ENCODE measurements at regions not wholly inside any gene's neighbourhood (a gene's known extent, or its start where the extent isn't known, plus 50 kb on each side); places are given as distances from the start of the nearest gene placed in this dataset.

DNA sequence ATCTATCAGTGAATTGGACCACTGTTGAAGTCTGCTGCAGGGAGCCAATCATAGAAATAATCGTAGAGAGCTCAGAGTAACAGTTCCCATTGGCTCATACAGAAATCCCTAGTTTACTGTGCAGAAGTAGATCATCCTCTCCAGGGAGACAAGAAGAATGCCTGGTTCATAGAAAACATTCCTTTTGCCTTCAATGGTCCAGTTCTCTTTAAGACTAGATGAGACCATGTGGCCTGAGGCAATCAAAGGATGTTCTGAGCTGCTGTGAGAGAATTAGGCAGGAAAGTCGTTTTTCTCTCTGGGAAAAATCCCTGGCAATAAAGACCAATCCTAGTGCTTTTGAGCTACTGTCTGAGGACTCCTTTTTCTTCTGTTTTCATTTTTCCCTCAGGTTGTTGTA is 208.4 kb downstream of the CENPW start:
- TF ChIP-seq POLR2A (IDR thresholded peaks at IDR 0.05), result no peak
- Histone ChIP-seq H3K4me1 (no peaks in the 10 kb centered on the region), H3K36me3 (no peaks in the 10 kb centered on the region), H3K9me3 (no peaks in the 10 kb centered on the region), H3K4me3 (no peak overlapping the region), H3K27me3 (no peaks in the 10 kb centered on the region), H3K27ac (no peak overlapping the region)
- intact Hi-C loops (cut with DNase I; ENCODE audit: low total_unique reads), result no loop called here
- DNase-seq, result no peak

DNA sequence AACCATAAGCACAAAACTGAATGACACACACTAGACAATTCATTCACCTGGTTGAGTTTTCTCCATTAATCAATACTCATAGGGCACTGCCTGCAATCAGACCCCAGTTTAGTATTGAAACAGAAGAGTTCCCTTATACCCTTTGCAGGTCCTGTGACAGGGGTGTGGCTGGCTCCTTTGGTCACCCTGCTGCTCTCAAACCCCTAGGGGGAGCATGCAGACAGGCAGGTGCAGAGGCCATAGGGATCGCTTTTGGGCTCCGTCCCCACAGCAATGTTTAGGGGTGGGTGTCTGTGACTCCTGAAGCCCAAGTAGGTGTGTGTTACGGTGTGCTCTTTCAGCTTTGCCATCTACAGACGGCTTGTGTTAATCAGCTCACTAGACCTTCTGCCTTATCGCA is 210.4 kb downstream of the CENPW start:
- Histone ChIP-seq H3K36me3 (no peaks in the 10 kb centered on the region), H3K9me3 (no peaks in the 10 kb centered on the region), H3K27ac (no peak overlapping the region), H3K4me1 (no peaks in the 10 kb centered on the region), H3K4me3 (no peak overlapping the region), H3K27me3 (no peaks in the 10 kb centered on the region)
- intact Hi-C loops (cut with DNase I; ENCODE audit: low total_unique reads), result no loop called here
- TF ChIP-seq, protein P1, sequence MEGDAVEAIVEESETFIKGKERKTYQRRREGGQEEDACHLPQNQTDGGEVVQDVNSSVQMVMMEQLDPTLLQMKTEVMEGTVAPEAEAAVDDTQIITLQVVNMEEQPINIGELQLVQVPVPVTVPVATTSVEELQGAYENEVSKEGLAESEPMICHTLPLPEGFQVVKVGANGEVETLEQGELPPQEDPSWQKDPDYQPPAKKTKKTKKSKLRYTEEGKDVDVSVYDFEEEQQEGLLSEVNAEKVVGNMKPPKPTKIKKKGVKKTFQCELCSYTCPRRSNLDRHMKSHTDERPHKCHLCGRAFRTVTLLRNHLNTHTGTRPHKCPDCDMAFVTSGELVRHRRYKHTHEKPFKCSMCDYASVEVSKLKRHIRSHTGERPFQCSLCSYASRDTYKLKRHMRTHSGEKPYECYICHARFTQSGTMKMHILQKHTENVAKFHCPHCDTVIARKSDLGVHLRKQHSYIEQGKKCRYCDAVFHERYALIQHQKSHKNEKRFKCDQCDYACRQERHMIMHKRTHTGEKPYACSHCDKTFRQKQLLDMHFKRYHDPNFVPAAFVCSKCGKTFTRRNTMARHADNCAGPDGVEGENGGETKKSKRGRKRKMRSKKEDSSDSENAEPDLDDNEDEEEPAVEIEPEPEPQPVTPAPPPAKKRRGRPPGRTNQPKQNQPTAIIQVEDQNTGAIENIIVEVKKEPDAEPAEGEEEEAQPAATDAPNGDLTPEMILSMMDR (IDR thresholded peaks at IDR 0.05), result no peak
- no peak for TF ChIP-seq POLR2A (IDR thresholded peaks at IDR 0.05)
- no peak for DNase-seq

DNA sequence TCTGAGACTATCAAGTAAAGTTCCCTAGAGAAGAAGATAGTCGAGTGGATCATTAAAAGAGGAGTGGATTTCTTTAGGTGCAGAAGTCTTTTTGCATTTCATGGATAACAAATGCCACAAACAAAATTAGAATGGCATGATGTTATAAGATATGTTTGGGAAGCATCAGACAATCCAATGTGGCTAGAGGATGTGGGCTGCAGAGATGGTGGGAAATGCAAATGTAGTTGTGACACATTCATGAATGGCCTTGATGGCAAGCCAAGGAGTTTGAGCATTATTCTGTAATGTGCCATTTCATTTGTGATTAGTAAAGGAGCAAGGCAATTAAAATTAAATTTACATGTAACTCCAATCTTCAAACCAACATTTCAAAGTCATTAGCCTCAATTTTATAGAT is 211.9 kb downstream of the CENPW start:
- TF ChIP-seq POLR2A (IDR thresholded peaks at IDR 0.05), result no peak
- TF ChIP-seq, protein P1 (IDR thresholded peaks at IDR 0.05), result no peak
- peaks cover 0 to under 1% of the 10 kb centered on the region in 2 donors for H3K9me3 ChIP-seq
- no peaks in the 10 kb centered on the region for H3K27me3 ChIP-seq
- H3K4me3 ChIP-seq, result no peak overlapping the region
- intact Hi-C loops (cut with DNase I; ENCODE audit: low total_unique reads), result no loop called here
- H3K36me3 ChIP-seq, result no peaks in the 10 kb centered on the region
- H3K27ac ChIP-seq, result no peak overlapping the region
- no peaks in the 10 kb centered on the region for H3K4me1 ChIP-seq
- DNase-seq, result no peak

DNA sequence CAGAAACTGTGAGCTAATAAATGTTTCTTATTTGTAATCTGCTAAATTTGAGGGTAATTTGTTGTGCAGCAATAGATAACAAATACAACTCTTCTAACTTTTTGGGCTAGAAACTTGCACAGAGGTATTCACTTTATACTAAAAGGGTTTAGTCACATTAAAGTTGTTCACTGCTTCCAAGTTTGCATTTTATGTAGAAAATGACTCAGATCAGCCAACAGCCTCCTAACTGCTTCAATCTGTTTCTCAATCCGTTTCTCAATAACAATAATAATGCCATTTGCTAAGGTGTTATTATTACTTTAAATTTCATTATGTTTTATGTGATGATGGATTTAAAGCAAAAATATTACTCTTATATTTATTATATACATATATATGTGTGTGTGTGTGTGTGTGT is 213.9 kb downstream of the CENPW start:
- peaks cover 0 to 3% of the 10 kb centered on the region in 2 donors for H3K9me3 ChIP-seq
- H3K27me3 ChIP-seq, result no peaks in the 10 kb centered on the region
- TF ChIP-seq, protein P1 (IDR thresholded peaks at IDR 0.05), result no peak
- no peak for TF ChIP-seq POLR2A (IDR thresholded peaks at IDR 0.05)
- H3K4me1 ChIP-seq, result no peaks in the 10 kb centered on the region
- H3K4me3 ChIP-seq, result no peak overlapping the region
- no peak for DNase-seq
- H3K36me3 ChIP-seq, result no peaks in the 10 kb centered on the region
- no peak overlapping the region for H3K27ac ChIP-seq
- intact Hi-C loops (cut with DNase I; ENCODE audit: low total_unique reads), result no loop called here

DNA sequence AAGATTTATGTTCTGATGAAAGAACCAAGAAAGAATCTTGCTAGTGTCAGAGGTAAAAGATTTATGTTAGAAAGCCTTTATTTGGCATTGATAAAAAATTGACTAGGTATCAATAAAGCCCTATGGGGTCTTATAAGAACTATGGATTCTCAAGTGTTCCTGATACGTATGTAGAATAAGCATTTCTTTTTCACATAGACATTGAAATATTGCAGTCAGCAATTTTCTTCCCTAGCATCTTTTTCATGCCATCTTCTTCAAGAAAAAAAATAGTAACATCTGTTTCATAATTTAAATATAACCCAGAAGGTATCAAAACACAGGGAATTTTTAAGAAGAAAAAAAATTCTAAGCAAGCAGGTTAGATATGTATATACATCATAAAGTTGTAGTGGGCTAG is 230.6 kb downstream of the CENPW start:
- H3K4me3 ChIP-seq, result no peak overlapping the region
- DNase-seq, result no peak
- H3K36me3 ChIP-seq, result no peaks in the 10 kb centered on the region
- H3K9me3 ChIP-seq, result no peaks in the 10 kb centered on the region
- intact Hi-C loops (cut with DNase I; ENCODE audit: low total_unique reads), result no loop called here
- TF ChIP-seq, protein P1 (IDR thresholded peaks at IDR 0.05), result no peak
- TF ChIP-seq POLR2A (IDR thresholded peaks at IDR 0.05), result no peak
- no peaks in the 10 kb centered on the region for H3K27me3 ChIP-seq
- no peak overlapping the region for H3K27ac ChIP-seq
- H3K4me1 ChIP-seq, result no peaks in the 10 kb centered on the region

DNA sequence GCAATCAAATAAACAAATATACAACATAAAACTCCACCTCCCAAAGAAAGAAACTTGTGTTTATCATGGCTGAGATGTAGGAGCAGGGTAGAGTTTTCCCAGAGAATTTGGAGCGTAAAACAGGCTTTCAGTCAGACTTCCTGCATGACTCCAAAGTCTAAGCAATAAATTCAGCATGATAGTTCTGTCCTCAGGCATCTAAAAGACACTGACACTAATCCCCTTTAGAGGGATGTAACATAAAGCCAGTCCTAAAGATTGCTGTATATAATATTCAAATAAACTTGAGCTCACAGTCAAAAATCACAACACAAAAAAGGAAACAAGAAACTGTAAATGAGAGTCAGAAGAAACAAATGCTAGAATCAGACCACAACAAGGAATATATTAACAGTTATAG is 234.4 kb downstream of the CENPW start:
- TF ChIP-seq, protein P1 (IDR thresholded peaks at IDR 0.05), result no peak
- TF ChIP-seq POLR2A (IDR thresholded peaks at IDR 0.05), result no peak
- no peak overlapping the region for H3K27ac ChIP-seq
- intact Hi-C loops (cut with DNase I; ENCODE audit: low total_unique reads), result no loop called here
- H3K4me1 ChIP-seq, result no peaks in the 10 kb centered on the region
- DNase-seq, result no peak
- no peaks in the 10 kb centered on the region for H3K27me3 ChIP-seq
- H3K4me3 ChIP-seq, result no peak overlapping the region
- no peaks in the 10 kb centered on the region for H3K9me3 ChIP-seq
- H3K36me3 ChIP-seq, result no peaks in the 10 kb centered on the region
